GM19238 (cell line): ENCODE measurements at regions not wholly inside any gene's neighbourhood (a gene's known extent, or its start where the extent isn't known, plus 50 kb on each side); places are given as distances from the start of the nearest gene placed in this dataset.

Experiments used
- DNase-seq: peaks from one replicate; pipeline ENCODE4 v3.0.0; 2011; ENCODE audit warnings: low spot score; ENCODE audit not compliant: insufficient read length

GRCh38 chr22:48952256-48953102, 875.2 kb downstream of the BRD1 start:
- no peak for DNase-seq

- no peak for DNase-seq
Observed at GRCh38 chr22:48951836-48952235, 875.8 kb downstream of the BRD1 start.

GRCh38 chr22:48950151-48950915, 877.3 kb downstream of the BRD1 start:
- DNase-seq, result no peak

- DNase-seq, result no peak
Observed at GRCh38 chr22:48949375-48950149, 878.1 kb downstream of the BRD1 start.

- DNase-seq, result no peak
Observed at GRCh38 chr22:48948575-48949170, 879.0 kb downstream of the BRD1 start.

- no peak for DNase-seq
Observed at GRCh38 chr22:48947636-48948035, 880.0 kb downstream of the BRD1 start.

GRCh38 chr22:48945621-48946458, 881.8 kb downstream of the BRD1 start:
- no peak for DNase-seq

- DNase-seq, result no peak
Observed at GRCh38 chr22:48944751-48945620, 882.7 kb downstream of the BRD1 start.

- no peak for DNase-seq
Observed at GRCh38 chr22:48944433-48944750, 883.3 kb downstream of the BRD1 start.

GRCh38 chr22:48943567-48944432, 883.9 kb downstream of the BRD1 start:
- DNase-seq, result no peak

- no peak for DNase-seq
Observed at GRCh38 chr22:48942698-48943566, 884.7 kb downstream of the BRD1 start.

- no peak for DNase-seq
Observed at GRCh38 chr22:48941903-48942575, 885.6 kb downstream of the BRD1 start.

- DNase-seq, result no peak
Observed at GRCh38 chr22:48941033-48941902, 886.4 kb downstream of the BRD1 start.

- no peak for DNase-seq
Observed at GRCh38 chr22:48940266-48941032, 887.2 kb downstream of the BRD1 start.

- no peak for DNase-seq
Observed at GRCh38 chr22:48939441-48940265, 888.0 kb downstream of the BRD1 start.
